ENCODE measurements at regions not wholly inside any gene's neighbourhood (a gene's known extent, or its start where the extent isn't known, plus 50 kb on each side); places are given as distances from the start of the nearest gene placed in this dataset.

- H3K4me1 Mint-ChIP-seq (ENCODE audit: low read depth): no peaks in the 10 kb centered on the region
- H3K27me3 Mint-ChIP-seq (ENCODE audit: insufficient read depth): peaks cover 2% of the 10 kb centered on the region; the same call in 1 of the 2 replicates
- DNase-seq: no peak
- no peak overlapping the region for H3K27ac Mint-ChIP-seq
- no peak overlapping the region for H3K4me3 Mint-ChIP-seq
- no peaks in the 10 kb centered on the region for H3K36me3 Mint-ChIP-seq (ENCODE audit: low read depth)
- H3K9me3 Mint-ChIP-seq: no peaks in the 10 kb centered on the region; the same call in 1 of the 2 replicates
- no peak for TF ChIP-seq CTCF (IDR thresholded peaks at IDR 0.05)
Observed at GRCh38 chr18:24935896-24936295, 416.1 kb downstream of the ZNF521 start.

DNA sequence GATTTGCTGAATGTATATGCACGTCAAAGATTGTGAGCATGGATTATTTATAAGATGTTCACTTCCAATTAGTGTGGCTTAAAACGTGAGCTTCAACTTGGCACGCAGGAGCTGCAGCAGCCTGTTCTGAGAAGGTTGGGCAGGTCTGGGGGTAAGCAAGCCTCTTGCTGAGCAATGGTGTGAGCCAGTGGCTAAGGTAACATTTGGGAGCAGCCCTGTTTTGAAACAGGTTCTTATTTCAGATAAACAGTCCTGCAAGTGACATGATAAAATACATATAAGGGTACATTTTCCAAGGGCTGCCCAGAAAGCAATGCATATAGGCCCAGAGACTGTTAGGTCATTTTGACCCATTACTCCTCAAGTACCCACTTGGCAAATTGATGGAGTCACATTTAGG is 415.3 kb downstream of the ZNF521 start:
- Mint-ChIP-seq H3K36me3 (ENCODE audit: low read depth) (no peaks in the 10 kb centered on the region), H3K27me3 (ENCODE audit: insufficient read depth) (peaks cover 2% of the 10 kb centered on the region; the same call in 1 of the 2 replicates), H3K4me1 (ENCODE audit: low read depth) (no peaks in the 10 kb centered on the region), H3K27ac (no peak overlapping the region), H3K4me3 (no peak overlapping the region), H3K9me3 (no peaks in the 10 kb centered on the region; the same call in 1 of the 2 replicates)
- no peak for TF ChIP-seq CTCF (IDR thresholded peaks at IDR 0.05)
- DNase-seq: no peak

- Mint-ChIP-seq H3K9me3 (no peaks in the 10 kb centered on the region; the same call in 1 of the 2 replicates), H3K4me3 (no peak overlapping the region), H3K36me3 (ENCODE audit: low read depth) (no peaks in the 10 kb centered on the region), H3K4me1 (ENCODE audit: low read depth) (no peaks in the 10 kb centered on the region), H3K27ac (no peak overlapping the region), H3K27me3 (ENCODE audit: insufficient read depth) (peaks cover 2% of the 10 kb centered on the region; the same call in 1 of the 2 replicates)
- DNase-seq: no peak
- no peak for TF ChIP-seq CTCF (IDR thresholded peaks at IDR 0.05)
Observed at GRCh38 chr18:24937639-24938275, 414.2 kb downstream of the ZNF521 start.

DNA sequence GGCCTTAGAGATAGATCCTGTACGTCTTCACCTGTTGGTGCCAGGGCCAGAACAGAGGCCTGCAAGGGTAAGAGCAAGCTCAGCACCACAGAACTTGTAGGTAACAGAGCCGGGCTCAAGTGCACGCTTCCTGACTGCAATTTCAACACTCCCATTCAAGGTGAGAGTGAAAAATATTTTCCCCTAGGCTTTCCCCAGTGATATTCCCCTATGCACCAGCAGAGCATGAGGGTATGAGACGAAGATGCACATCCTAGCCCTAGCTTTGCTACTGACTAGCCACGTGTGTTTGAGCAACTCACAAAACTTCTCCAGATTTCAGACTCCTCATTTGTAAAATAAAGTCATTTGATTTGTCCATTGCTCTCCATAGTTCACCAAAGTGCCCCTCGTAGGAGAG is 411.6 kb downstream of the ZNF521 start:
- Mint-ChIP-seq H3K4me3 (no peak overlapping the region), H3K4me1 (ENCODE audit: low read depth) (no peaks in the 10 kb centered on the region), H3K27ac (no peak overlapping the region), H3K27me3 (ENCODE audit: insufficient read depth) (peaks cover 7% of the 10 kb centered on the region; the same call in 1 of the 2 replicates), H3K36me3 (ENCODE audit: low read depth) (no peaks in the 10 kb centered on the region), H3K9me3 (peaks cover 7% of the 10 kb centered on the region; the same call in 1 of the 2 replicates)
- DNase-seq: no peak
- no peak for TF ChIP-seq CTCF (IDR thresholded peaks at IDR 0.05)

DNA sequence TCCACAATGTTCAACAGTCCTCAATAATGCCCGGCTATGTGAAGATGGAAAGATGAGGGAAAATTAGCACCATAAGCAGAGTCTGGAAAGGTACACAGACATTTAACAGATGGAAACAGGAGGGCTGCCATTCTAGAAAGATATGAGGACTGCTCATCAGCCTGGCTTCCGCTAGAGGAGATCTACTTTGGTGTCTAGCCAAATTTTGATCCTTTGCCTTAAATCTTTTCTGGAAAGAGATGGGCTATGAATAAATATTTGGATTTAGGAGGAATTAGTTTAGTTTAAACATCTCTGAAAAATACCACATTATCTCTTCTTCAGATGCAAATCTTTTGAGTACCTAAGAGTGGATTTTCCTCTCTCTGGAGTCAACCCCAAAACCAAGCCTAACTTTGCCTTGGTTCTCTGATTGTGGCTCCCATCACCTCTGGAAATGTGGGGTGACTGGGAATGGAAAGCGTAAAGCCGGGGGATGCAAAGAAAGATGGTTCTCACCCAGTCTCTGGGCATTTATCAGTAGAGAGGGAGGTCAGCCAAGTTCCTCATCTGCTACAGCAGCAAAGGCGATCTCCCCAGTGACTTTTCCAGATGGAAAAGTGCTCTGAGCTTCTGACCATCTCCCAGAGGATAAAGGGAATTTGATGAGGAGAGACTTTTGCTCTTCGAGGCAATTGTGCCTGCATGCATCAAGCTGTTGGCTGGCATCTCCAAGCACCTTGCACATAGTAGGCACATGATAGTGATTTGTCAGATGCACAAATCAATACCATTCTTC is 410.6 kb downstream of the ZNF521 start:
- Mint-ChIP-seq H3K36me3 (ENCODE audit: low read depth) (no peaks in the 10 kb centered on the region), H3K4me3 (no peak overlapping the region), H3K9me3 (peaks cover 10% of the 10 kb centered on the region; the same call in 1 of the 2 replicates), H3K27me3 (ENCODE audit: insufficient read depth) (peaks cover 7% of the 10 kb centered on the region; the same call in 1 of the 2 replicates), H3K27ac (no peak overlapping the region), H3K4me1 (ENCODE audit: low read depth) (no peaks in the 10 kb centered on the region)
- no peak for TF ChIP-seq CTCF (IDR thresholded peaks at IDR 0.05)
- no peak for DNase-seq

Data from HFFc6 (cell line).